ENCODE measurements at regions not wholly inside any gene's neighbourhood (a gene's known extent, or its start where the extent isn't known, plus 50 kb on each side); places are given as distances from the start of the nearest gene placed in this dataset.
"Not testable (repeated sequence)": the region's sequence is repeated elsewhere in the genome, so short reads cannot be mapped to it uniquely, and the experiment has no call there.

DNA sequence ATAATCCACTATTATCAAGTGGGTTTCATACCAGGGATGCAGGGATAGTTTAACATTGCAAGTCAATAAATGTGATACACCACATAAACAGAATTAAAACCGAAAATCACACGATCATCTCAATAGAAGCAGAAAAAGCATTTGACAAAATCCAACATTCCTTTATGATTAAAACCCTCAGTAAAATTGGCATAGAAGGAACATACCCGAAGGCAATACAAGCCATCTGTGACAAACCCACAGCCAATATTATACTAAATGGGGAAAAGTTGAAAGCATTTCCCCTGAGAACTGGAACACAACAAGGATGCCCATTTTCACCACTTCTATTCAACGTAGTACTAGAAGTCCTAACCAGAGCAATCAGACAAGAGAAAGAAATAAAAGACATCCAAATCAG, 103.0 kb upstream of the KRR1 start:
- H2BK20ac ChIP-seq (ENCODE audit: low read depth, low read length); H3K23ac ChIP-seq (ENCODE audit: low read depth, low read length); H2AK5ac ChIP-seq (ENCODE audit: low read depth, low read length); H2BK5ac ChIP-seq (ENCODE audit: low read depth, low read length, poor library complexity, severe bottlenecking); H4K8ac ChIP-seq (ENCODE audit: low read depth in 2 of 2, low read length in 2 of 2); H2BK15ac ChIP-seq (ENCODE audit: low read depth, low read length); H2BK120ac ChIP-seq (ENCODE audit: low read depth, low read length); H4K20me1 ChIP-seq (ENCODE audit: insufficient read depth, low read length); intact Hi-C loops (cut with micrococcal nuclease); CTCF ChIA-PET; H4K5ac ChIP-seq (ENCODE audit: low read depth, low read length); H3K18ac ChIP-seq (ENCODE audit: low read depth, low read length); H2AFZ ChIP-seq (replicated peaks; ENCODE audit: low read length, poor library complexity); H3K27ac ChIP-seq (ENCODE audit: insufficient read depth, low read length); DNase-seq; in situ Hi-C loops (cut with MboI; ENCODE audit: low sequenced_read_pairs); H3K4me2 ChIP-seq (ENCODE audit: low read depth, low read length); ATAC-seq (ENCODE audit: low read depth); H3K4me3 ChIP-seq (ENCODE audit: insufficient read depth, low read depth, low read length); H3K9ac ChIP-seq (ENCODE audit: low read depth, low read length); H3K9me1 ChIP-seq (ENCODE audit: insufficient read depth, low read length); POLR2A ChIA-PET (ENCODE audit: unreplicated experiment); H3K9me3 ChIP-seq (ENCODE audit: control insufficient read depth, insufficient read depth, low read length); H2AK9ac ChIP-seq (replicated peaks; ENCODE audit: low read depth, low read length, poor library complexity); H3K36me3 ChIP-seq (ENCODE audit: control insufficient read depth, insufficient read depth, low read length); H3K4me1 ChIP-seq (ENCODE audit: control insufficient read depth, insufficient read depth, low read length); H3K27me3 ChIP-seq (ENCODE audit: control insufficient read depth, insufficient read depth, low read length); H3K56ac ChIP-seq (ENCODE audit: extremely low read depth, insufficient read depth, low read length); H4K91ac ChIP-seq (ENCODE audit: insufficient read depth, low read depth, low read length); H3K14ac ChIP-seq (replicated peaks; ENCODE audit: low read depth, low read length); H3K4ac ChIP-seq (ENCODE audit: low read depth, low read length); dilution Hi-C loops (cut with HindIII; ENCODE audit: low sequenced_read_pairs, unreplicated experiment); H3K79me1 ChIP-seq (ENCODE audit: low read depth in 1 of 2, low read length in 2 of 2); BruUV-seq (replicated peaks): not testable (repeated sequence)
- no CpG with 5 or more reads among the region's 4 CpGs for WGBS, 2 experiments (ENCODE audit: extremely low coverage in 2 of 2, insufficient read length in 1 of 2)
